SK-N-SH (cell line): ENCODE measurements at regions not wholly inside any gene's neighbourhood (a gene's known extent, or its start where the extent isn't known, plus 50 kb on each side); places are given as distances from the start of the nearest gene placed in this dataset.

Experiments
- CTCF ChIA-PET: fragments of 300-600, 350-600 bp; formaldehyde crosslinking; extraction: SDS; loops from one replicate; lab custom pipeline; 2021; lab: Yijun Ruan, JAX
- POLR2A ChIA-PET: fragments of 350-600 bp; sonication (Branson Sonifier 250); formaldehyde crosslinking; extraction: SDS; loops from one replicate; lab custom pipeline; 2020; ENCODE audit warnings: antibody characterized with exemption, inconsistent platforms; lab: Yijun Ruan, JAX
- DNase-seq: peaks from one replicate; pipeline ENCODE4 v3.0.0; 2012
- H2AFZ ChIP-seq: fragments of 200-600 bp; sonication (generic); 2 replicates; pipeline ENCODE4 v1.8.1; 2016; ENCODE audit warnings: antibody characterized with exemption, mild to moderate bottlenecking, low read depth
- H3F3A ChIP-seq: fragments of 200-600 bp; sonication (generic); replicated peaks from 2 replicates; pipeline ENCODE3; 2016; ENCODE audit warnings: antibody characterized with exemption, mild to moderate bottlenecking; ENCODE audit not compliant: insufficient read depth
- H3K27ac ChIP-seq, 2 experiments: fragments of 200-500 bp in 1 of 2; fragments of 200-600 bp in 1 of 2; sonication (Bioruptor generic) in 1 of 2; sonication (generic), shearing (Covaris generic) in 1 of 2; 2 replicates each; pipeline versions ENCODE4 v1.5.1 to v1.6.1; 2014 to 2016; ENCODE audit warnings: low read depth in 2 of 2, inconsistent platforms in 1 of 2, low read length in 1 of 2, mild to moderate bottlenecking in 1 of 2, mixed read lengths in 1 of 2
- H3K27me3 ChIP-seq: fragments of 200-600 bp; sonication (generic), shearing (Covaris generic); 2 replicates; pipeline ENCODE4 v1.6.1; 2016; ENCODE audit warnings: mixed run types; ENCODE audit not compliant: insufficient read depth
- H3K36me3 ChIP-seq, 2 experiments: fragments of 200-500 bp in 1 of 2; fragments of 200-600 bp in 1 of 2; sonication (Bioruptor generic) in 1 of 2; sonication (generic) in 1 of 2; replicated peaks in 1 of 2; 2 replicates each; pipeline versions ENCODE3 to v1.5.1; 2014 to 2016; ENCODE audit warnings: low read length in 1 of 2, mild to moderate bottlenecking in 1 of 2; ENCODE audit not compliant: insufficient read depth in 2 of 2, control insufficient read depth in 1 of 2
- H3K4me1 ChIP-seq, 2 experiments: fragments of 200-500 bp in 1 of 2; fragments of 200-600 bp in 1 of 2; sonication (Bioruptor generic) in 1 of 2; sonication (generic), shearing (Covaris generic) in 1 of 2; 2 replicates each; pipeline versions ENCODE4 v1.5.1 to v1.6.1; 2014 to 2016; ENCODE audit warnings: low read depth in 1 of 2, low read length in 1 of 2, mixed run types in 1 of 2; ENCODE audit not compliant: insufficient read depth in 2 of 2, control insufficient read depth in 1 of 2
- H3K4me2 ChIP-seq: fragments of 200-600 bp; sonication (generic), shearing (Covaris generic); 2 replicates; pipeline ENCODE4 v1.6.1; 2017; ENCODE audit warnings: mixed run types
- H3K4me3 ChIP-seq, 2 experiments: fragments of 200-500 bp in 1 of 2; fragments of 200-600 bp in 1 of 2; sonication (Bioruptor generic) in 1 of 2; sonication (generic), shearing (Covaris generic) in 1 of 2; 2 replicates each; pipeline versions ENCODE4 v1.5.1 to v1.8.1; 2014 to 2016; ENCODE audit warnings: low read depth in 2 of 2, inconsistent platforms in 1 of 2, low read length in 1 of 2, mild to moderate bottlenecking in 1 of 2, mixed read lengths in 1 of 2, moderate library complexity in 1 of 2
- H3K79me2 ChIP-seq: fragments of 200-600 bp; sonication (generic); 2 replicates; pipeline ENCODE4 v1.8.1; 2017; ENCODE audit warnings: mild to moderate bottlenecking; ENCODE audit not compliant: insufficient read depth
- H3K9ac ChIP-seq: fragments of 200-600 bp; sonication (generic); 2 replicates; pipeline ENCODE4 v1.6.1; 2017; ENCODE audit warnings: mixed run types
- H3K9me2 ChIP-seq: fragments of 200-600 bp; sonication (generic); 2 replicates; pipeline ENCODE4 v1.6.1; 2017; ENCODE audit warnings: mixed run types
- H3K9me3 ChIP-seq: fragments of 200-600 bp; sonication (generic); 2 replicates; pipeline ENCODE4 v1.6.1; 2017; ENCODE audit warnings: mixed run types, mild to moderate bottlenecking, moderate library complexity
- H4K20me1 ChIP-seq: fragments of 200-600 bp; sonication (generic); 2 replicates; pipeline ENCODE4 v1.6.1; 2017; ENCODE audit warnings: mild to moderate bottlenecking, mixed run types; ENCODE audit not compliant: insufficient read depth
- EP300 ChIP-seq, 2 experiments: IDR thresholded peaks; 2 replicates each; pipeline versions ENCODE4 v1.4.0 to v1.6.1; 2012; ENCODE audit warnings: borderline replicate concordance in 1 of 2, low read depth in 1 of 2, low read length in 1 of 2
- FOSL2 ChIP-seq: IDR thresholded peaks from 2 replicates; pipeline ENCODE4 v1.4.0; 2012; ENCODE audit warnings: low read depth, mild to moderate bottlenecking, moderate library complexity, borderline replicate concordance
- GABPA ChIP-seq: IDR thresholded peaks from 2 replicates; pipeline ENCODE4 v1.4.0; 2012; ENCODE audit warnings: low read depth, mild to moderate bottlenecking
- IRF3 ChIP-seq: fragments of 150-350 bp; IDR thresholded peaks from 2 replicates; pipeline ENCODE4 v1.6.1; 2016; ENCODE audit warnings: mild to moderate bottlenecking, low read depth, low read length
- PBX3 ChIP-seq: IDR thresholded peaks from 2 replicates; pipeline ENCODE4; 2012
- RCOR1 ChIP-seq: fragments of 150-350 bp; IDR thresholded peaks from 2 replicates; pipeline ENCODE4 v1.6.1; 2017; ENCODE audit warnings: antibody characterized with exemption, low read length
- REST ChIP-seq: IDR thresholded peaks from 2 replicates; pipeline ENCODE4 v1.6.1; 2012; ENCODE audit warnings: mild to moderate bottlenecking, low read depth, low read length, moderate library complexity
- RFX5 ChIP-seq: IDR thresholded peaks from 2 replicates; pipeline ENCODE4 v1.6.1; 2012; ENCODE audit warnings: mild to moderate bottlenecking, improper control_type of control experiment, low read length
- TAF1 ChIP-seq: IDR thresholded peaks from 2 replicates; pipeline ENCODE4 v1.6.1; 2012; ENCODE audit warnings: low read depth, mild to moderate bottlenecking, low read length, moderate library complexity, borderline replicate concordance
- YY1 ChIP-seq: IDR thresholded peaks from 2 replicates; pipeline ENCODE4 v1.4.0; 2012; ENCODE audit warnings: low read depth, mild to moderate bottlenecking
- WGBS: methylation state at CpG from one replicate; pipeline ENCODE4 v1.1.6; 2017; ENCODE audit warnings: low lambda C conversion rate; 5-methylcytosine and 5-hydroxymethylcytosine counted together

GRCh38 chr7:46527360-46527759 lies 606.3 kb upstream of the IGFBP3 start (continued):
- TF ChIP-seq RCOR1 (no peak), FOSL2 (no peak), RFX5 (no peak)

GRCh38 chr7:46525876-46526275 lies 604.8 kb upstream of the IGFBP3 start:
- Histone ChIP-seq H3K9me3 (peaks cover 7% of the 10 kb centered on the region; the same call in 1 of the 2 replicates), H3K79me2 (no peaks in the 10 kb centered on the region), H3K4me2 (no peak overlapping the region), H3K9ac (no peak overlapping the region), H3F3A (no peaks in the 10 kb centered on the region), H4K20me1 (no peaks in the 10 kb centered on the region)
- POLR2A ChIA-PET, result no interaction called here
- TF ChIP-seq YY1 (no peak), GABPA (no peak), IRF3 (no peak), TAF1 (no peak), PBX3 (no peak), RCOR1 (no peak), FOSL2 (no peak), REST (no peak), EP300 (IDR thresholded peaks at IDR 0.05; ENCODE audit: borderline replicate concordance in 1 of 2, low read depth in 1 of 2, low read length in 1 of 2) (no peak)
- TF ChIP-seq, all 33 proteins: peak for 0
- H3K4me3 ChIP-seq, result no peak overlapping the region
- no peak overlapping the region for H2AFZ ChIP-seq
- H3K36me3 ChIP-seq, result no peaks in the 10 kb centered on the region
- H3K27me3 ChIP-seq, result no peaks in the 10 kb centered on the region
- H3K27ac ChIP-seq, result no peak overlapping the region
- no peak for DNase-seq
- no peaks in the 10 kb centered on the region for H3K9me2 ChIP-seq
- H3K4me1 ChIP-seq, result no peaks in the 10 kb centered on the region
- 69% methylated on average over 5 of the region's 5 CpGs for WGBS
- CTCF ChIA-PET, result no interaction called here
